Stimulated activated CD8-positive, alpha-beta memory T cell treated with anti-CD3 and anti-CD28 coated beads, Interleukin-15, amount 100 ng/mL, for 48 hours (primary cell): ENCODE measurements at regions not wholly inside any gene's neighbourhood (a gene's known extent, or its start where the extent isn't known, plus 50 kb on each side); places are given as distances from the start of the nearest gene placed in this dataset.

Experiments used
- DNase-seq, 2 donors: peaks; one replicate each; pipeline ENCODE4 v3.0.0-alpha.2; 2020; ENCODE audit warnings: low read depth in 2 of 2

GRCh38 chr4:10335050-10335449 lies 122.2 kb downstream of the ZNF518B start:
- DNase-seq, result no peak

- DNase-seq, result no peak
Observed at GRCh38 chr4:10334506-10335028, 122.7 kb downstream of the ZNF518B start.

DNA sequence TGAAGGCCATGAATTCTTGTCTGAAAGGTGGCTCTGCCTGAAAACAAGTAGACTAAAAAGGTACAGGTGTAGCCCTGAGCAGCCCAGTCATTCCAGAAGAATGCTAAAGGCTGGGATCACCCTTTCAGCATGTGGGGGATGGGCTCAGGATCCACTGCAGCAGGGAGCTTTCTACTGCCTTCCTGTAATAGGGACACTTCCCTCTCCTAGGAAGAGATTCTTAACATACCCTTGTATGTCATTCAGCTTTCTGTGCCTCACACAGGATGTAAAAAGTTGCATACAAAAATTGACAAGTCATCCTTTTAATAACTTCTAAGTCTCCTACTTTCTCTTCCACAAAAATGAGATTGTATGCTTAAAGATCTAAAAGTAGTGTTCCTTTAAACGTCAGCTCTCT lies 123.3 kb downstream of the ZNF518B start:
- DNase-seq, result no peak

DNA sequence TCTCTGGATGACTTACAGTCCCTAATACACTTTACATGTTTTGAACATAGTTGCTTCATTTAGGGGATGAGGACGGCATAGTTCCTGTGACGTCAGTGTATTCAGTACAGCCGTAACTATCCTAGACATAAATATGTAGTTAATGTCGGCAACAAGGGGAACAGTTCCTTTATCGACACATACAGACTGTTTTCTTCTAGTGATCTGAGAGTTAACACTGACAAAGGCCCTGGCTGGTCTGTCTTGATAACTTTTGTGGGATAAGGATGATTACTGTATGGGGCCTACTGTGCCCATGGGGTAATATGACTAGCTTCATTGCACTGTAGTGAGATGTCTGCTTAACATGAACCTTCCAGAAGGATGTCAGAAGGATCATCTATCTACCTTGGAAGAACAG lies 131.2 kb downstream of the ZNF518B start:
- DNase-seq, result no peak

DNA sequence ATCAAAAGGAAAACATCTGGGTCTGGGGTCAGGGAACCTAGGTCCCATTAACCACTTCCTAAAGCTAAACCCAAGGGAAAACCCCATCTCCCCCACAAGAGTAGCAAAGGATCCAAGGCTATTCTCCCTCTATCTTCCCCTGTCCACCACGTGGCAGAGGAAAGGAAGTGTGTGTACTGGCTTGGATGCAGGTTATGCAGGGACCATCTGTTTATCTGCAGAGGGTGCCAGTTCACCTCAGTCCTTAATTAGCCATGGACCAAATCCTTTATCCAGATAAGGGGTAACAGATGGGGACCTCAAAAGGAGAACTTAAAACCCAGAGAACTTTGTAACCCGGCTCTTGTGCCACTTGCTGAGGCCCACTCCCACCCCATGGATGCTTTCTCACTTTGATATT lies 135.3 kb downstream of the ZNF518B start:
- no peak for DNase-seq

DNA sequence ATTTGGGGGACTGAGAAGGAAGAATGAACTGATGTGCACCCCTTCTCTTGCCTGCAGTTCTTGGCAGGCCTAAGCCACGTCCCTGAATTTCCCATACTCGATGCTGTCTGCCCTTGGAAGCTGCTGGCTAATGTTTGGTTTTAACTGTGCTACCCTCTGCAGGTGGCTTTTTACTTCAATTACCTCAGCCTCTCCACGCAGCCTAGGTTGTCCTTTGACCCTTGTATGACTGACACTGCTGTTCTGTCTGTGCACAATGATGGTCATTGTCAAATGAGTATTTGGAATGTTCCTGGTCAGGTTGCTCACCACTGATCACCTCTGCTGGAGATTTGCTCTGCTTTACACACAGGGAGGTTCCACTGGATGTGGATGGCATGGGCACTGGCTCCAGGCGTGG lies 137.1 kb downstream of the ZNF518B start:
- DNase-seq, result no peak

- DNase-seq, result no peak
Observed at GRCh38 chr4:10317345-10317744, 139.9 kb downstream of the ZNF518B start.

DNA sequence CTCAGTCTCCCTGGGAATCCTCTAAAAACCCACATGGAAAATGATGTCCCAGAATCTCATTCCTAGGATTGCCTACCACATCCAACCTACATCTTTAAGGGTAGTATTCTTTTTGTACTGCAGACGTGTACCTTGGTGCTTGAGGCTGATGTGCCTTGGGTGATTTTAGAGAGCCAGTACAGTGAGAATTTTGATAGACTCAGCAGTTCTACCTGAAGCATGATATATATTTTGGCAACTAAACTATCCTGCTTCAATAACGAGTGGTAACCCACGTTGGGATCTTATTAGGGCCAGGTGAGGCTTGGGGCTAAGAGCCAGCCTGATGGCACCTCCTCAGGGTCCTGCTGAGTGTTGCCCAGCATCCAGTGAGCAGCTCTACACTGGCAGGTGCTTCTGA lies 140.4 kb downstream of the ZNF518B start:
- DNase-seq, result no peak

DNA sequence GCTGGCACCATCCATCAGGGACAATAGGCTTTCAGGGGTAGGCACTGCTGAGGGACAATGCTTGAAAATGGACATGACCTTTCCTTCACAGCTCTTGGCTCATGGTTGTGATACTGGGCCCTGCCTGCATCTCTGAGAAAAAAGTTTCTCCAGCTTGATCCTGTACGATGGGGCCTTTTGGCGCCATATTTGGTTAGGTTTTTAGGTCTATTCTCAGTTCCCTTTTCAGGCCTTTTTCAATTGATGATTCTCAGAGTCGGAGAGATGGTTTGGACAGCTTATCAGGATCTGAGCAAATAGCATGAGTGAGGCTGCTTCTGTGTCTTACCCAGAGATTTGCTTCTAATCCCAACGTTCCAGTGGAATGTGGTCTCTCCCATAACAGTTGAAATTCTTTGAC lies 141.6 kb downstream of the ZNF518B start:
- DNase-seq, result no peak

- DNase-seq, result no peak
Observed at GRCh38 chr4:10312568-10312967, 144.7 kb downstream of the ZNF518B start.

GRCh38 chr4:10311939-10312338 lies 145.3 kb downstream of the ZNF518B start:
- DNase-seq, result no peak

DNA sequence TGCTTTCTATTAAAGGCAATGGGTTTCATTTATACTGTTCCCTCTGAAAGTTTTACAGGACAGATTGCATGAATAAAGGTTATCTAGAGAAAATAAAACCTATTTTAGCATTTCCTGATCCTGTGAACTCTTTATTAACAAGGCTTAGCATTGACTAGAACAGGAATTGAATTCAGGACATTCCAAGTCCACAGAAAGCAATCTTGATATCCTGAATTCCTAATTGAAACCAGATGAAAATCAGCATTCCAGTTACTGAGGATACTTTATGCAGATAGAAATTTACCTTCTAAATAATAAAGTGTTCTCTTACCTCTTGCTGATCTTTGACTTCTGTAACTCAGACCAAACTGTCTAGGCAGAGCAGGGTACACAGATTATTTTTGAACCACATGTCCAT lies 151.4 kb downstream of the ZNF518B start:
- DNase-seq, result no peak

DNA sequence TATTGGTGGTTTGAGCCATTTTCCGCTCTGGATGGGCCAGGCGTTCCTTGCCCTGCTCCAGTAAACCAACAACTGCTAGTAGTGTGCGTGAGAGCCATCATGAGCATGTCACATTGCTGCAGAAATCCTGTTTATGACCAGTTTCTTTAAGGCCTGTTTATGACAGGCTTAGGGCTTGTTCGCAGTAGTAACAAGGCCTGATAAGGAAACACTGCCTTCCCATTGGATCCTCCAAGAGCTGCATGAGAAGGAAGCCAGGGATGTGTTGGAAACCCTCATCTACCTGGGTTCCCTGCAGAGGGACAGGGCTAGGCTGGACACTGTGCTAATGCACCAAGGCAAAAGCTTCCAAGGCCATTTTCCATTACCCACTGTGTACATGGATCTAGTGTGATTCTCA lies 153.9 kb downstream of the ZNF518B start:
- no peak for DNase-seq

GRCh38 chr4:10302096-10302495 lies 155.1 kb downstream of the ZNF518B start:
- no peak for DNase-seq

DNA sequence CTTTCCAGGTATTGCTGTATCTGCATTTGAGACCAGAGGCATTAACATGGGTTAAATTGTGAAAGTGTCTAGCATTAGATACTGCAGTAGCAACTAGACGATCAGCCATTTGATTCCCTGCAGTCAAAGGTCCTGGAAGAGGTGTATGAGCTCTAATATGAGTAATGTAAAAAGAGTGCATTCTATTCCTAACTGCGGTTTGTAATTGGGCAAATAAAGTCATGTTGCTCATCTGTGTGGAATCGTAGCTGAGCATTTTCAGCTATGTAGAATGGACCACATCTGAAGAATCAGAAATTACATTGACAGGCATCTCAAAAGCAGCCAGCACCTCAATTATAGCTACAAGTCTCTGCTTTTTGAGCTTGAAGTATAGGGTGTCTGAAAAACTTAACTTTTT lies 157.6 kb downstream of the ZNF518B start:
- DNase-seq, result no peak

GRCh38 chr4:10298681-10299080 lies 158.5 kb downstream of the ZNF518B start:
- DNase-seq, result no peak

DNA sequence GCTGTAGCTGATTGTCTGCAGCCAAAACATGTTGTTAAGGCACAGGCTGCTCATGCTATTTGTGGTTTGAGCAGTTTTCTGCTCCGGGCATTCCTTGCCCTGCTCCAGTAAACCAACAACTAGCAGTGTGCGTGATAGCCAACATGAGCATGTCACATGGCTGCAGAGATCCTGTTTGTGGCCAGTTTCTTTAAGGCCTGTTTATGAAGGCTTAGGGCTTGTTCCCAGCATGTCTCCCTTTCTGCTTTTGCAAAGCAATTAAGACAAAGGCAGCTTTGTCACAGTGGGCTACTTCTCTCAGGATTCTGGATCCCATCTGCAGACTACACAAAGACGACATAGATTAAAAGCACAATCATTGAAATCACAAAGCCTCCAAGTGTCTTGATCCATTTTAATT lies 160.5 kb downstream of the ZNF518B start:
- no peak for DNase-seq

- DNase-seq, result no peak
Observed at GRCh38 chr4:10295301-10295700, 161.9 kb downstream of the ZNF518B start.

GRCh38 chr4:10289538-10289906 lies 167.7 kb downstream of the ZNF518B start:
- no peak for DNase-seq

DNA sequence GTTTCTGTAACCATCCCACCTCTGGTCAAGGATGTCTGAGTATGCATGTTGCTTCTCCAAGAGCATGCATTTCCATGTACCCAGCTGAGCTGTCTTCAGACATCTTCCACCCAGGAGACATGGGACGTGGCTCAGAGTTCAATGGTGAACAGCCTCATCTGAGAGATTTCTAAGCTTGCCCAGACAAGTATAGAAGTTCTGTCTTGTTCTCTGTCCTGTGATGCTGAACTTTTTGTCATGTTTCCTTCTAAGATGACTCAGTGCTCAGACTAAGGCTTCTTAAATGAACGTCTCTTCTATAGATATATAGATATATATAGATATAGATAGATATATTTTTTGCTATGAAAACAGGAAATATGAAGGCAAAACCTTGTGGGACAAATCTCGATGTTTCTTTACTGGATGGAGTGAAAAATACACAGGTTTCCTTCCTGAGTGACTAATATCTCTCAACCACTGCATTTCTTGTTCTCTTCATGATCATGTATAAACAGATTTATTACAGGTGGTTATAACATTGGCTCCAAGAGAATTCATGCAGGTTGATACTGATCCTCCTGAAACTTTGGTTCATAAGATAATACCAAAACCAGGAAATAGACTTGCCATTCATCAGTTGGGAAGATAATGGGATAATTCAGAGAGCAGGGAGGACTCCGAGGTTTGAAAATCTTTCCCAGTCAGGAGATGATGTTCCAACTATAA lies 168.2 kb downstream of the ZNF518B start:
- DNase-seq, result no peak

DNA sequence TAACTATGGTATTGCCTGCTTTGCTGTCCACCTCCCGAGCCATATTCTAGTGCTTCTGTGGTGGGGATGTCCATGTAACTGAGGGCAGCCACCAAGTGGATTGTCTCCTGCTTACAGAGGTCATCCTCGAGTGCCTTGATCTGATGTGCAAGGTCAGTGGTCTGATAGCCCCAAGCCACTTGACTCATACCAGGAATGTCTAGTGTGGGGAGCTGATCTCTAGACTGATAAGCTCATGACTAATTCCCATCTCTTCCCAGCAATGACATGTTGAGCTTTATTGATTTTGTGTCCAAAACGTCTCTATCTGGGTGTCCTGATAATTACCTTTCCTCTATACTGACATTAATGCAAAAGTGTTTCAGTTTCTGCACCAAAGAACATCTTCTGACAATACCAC lies 168.4 kb upstream of the WDR1 start:
- no peak for DNase-seq

GRCh38 chr4:10283761-10284160 lies 167.2 kb upstream of the WDR1 start:
- DNase-seq, result no peak

GRCh38 chr4:10281996-10282395 lies 165.4 kb upstream of the WDR1 start:
- no peak for DNase-seq

GRCh38 chr4:10279261-10279660 lies 162.7 kb upstream of the WDR1 start:
- DNase-seq, result no peak
